Fibroblast of the aortic adventitia (primary cell): ENCODE measurements at regions not wholly inside any gene's neighbourhood (a gene's known extent, or its start where the extent isn't known, plus 50 kb on each side); places are given as distances from the start of the nearest gene placed in this dataset.
A peak's percentile ranks its signal among the peaks of the same experiment; 100 is the strongest.

Source experiments
- DNase-seq: peaks from one replicate; pipeline ENCODE4 v3.0.0-alpha.2; 2010; ENCODE audit warnings: low read depth
- H3K4me3 ChIP-seq: 2 replicates; pipeline ENCODE4 v1.5.1; 2011; ENCODE audit warnings: low read depth, mild to moderate bottlenecking, control low read depth, low read length, moderate library complexity
- CTCF ChIP-seq: IDR thresholded peaks from 2 replicates; pipeline ENCODE4 v1.5.1; 2011; ENCODE audit warnings: mild to moderate bottlenecking, low read length, control low read depth, inconsistent platforms; ENCODE audit not compliant: insufficient read depth

GRCh38 chr14:84071061-84071460, 1458.9 kb upstream of the FLRT2 start:
- no peak for DNase-seq
- no peak overlapping the region for H3K4me3 ChIP-seq
- TF ChIP-seq CTCF = no peak

- no peak for DNase-seq
- TF ChIP-seq CTCF = no peak
- H3K4me3 ChIP-seq = no peak overlapping the region
Observed at GRCh38 chr14:84074626-84075025, 1455.3 kb upstream of the FLRT2 start.

GRCh38 chr14:84080944-84081343, 1449.0 kb upstream of the FLRT2 start:
- no peak for TF ChIP-seq CTCF
- no peak for DNase-seq

GRCh38 chr14:84084056-84084630, 1445.8 kb upstream of the FLRT2 start:
- TF ChIP-seq CTCF = no peak
- H3K4me3 ChIP-seq = no peak overlapping the region
- no peak for DNase-seq

More at GRCh38 chr14:84080944-84081343, 1449.0 kb upstream of the FLRT2 start:
- no peak overlapping the region for H3K4me3 ChIP-seq

- no peak for TF ChIP-seq CTCF
- no peak overlapping the region for H3K4me3 ChIP-seq
- DNase-seq = no peak
Observed at GRCh38 chr14:84085493-84085892, 1444.5 kb upstream of the FLRT2 start.

- no peak for DNase-seq
- TF ChIP-seq CTCF = no peak
- no peak overlapping the region for H3K4me3 ChIP-seq
Observed at GRCh38 chr14:84086714-84087113, 1443.2 kb upstream of the FLRT2 start.

GRCh38 chr14:84087986-84088531, 1441.9 kb upstream of the FLRT2 start:
- peak; percentile 46 for DNase-seq
- TF ChIP-seq CTCF = no peak
- no peak overlapping the region for H3K4me3 ChIP-seq
